ENCODE measurements at regions not wholly inside any gene's neighbourhood (a gene's known extent, or its start where the extent isn't known, plus 50 kb on each side); places are given as distances from the start of the nearest gene placed in this dataset.

DNA sequence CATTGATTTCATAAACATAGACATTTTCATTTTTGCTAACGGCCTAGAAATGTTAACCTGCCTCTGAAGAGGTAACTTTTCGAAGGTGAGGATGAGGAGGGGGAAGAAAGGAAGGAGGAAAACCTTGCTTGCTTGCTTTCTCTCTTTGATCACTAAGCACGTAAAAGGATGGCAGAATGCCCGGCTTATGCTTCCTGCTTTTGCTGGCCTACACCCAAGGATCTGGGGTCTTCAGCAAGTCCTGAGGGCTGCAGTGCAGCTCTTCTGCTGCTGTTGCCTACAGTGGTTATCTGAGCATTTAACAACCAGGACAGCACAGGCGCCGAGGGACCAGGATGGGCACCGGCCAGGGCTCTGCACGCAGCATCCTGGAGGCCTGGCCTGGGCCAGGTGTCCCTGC is 150.8 kb upstream of the TAB2 start:
- DNase-seq (peak in 2 of 14 experiments; percentile 42 to 52), ATAC-seq (ENCODE audit: poor library complexity) (peak; percentile 24)
- Mint-ChIP-seq H3K4me1 (ENCODE audit: low read depth) (peaks cover 34% of the 10 kb centered on the region), H3K36me3 (ENCODE audit: low read depth) (no peaks in the 10 kb centered on the region), H3K4me3 (peak overlapping the region; percentile 3), H3K9me3 (no peaks in the 10 kb centered on the region), H3K27ac (peak overlapping the region; percentile 54), H3K27me3 (no peaks in the 10 kb centered on the region)
- TF ChIP-seq, protein P1, sequence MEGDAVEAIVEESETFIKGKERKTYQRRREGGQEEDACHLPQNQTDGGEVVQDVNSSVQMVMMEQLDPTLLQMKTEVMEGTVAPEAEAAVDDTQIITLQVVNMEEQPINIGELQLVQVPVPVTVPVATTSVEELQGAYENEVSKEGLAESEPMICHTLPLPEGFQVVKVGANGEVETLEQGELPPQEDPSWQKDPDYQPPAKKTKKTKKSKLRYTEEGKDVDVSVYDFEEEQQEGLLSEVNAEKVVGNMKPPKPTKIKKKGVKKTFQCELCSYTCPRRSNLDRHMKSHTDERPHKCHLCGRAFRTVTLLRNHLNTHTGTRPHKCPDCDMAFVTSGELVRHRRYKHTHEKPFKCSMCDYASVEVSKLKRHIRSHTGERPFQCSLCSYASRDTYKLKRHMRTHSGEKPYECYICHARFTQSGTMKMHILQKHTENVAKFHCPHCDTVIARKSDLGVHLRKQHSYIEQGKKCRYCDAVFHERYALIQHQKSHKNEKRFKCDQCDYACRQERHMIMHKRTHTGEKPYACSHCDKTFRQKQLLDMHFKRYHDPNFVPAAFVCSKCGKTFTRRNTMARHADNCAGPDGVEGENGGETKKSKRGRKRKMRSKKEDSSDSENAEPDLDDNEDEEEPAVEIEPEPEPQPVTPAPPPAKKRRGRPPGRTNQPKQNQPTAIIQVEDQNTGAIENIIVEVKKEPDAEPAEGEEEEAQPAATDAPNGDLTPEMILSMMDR (IDR thresholded peaks at IDR 0.05), result no peak
- intact Hi-C loops (cut with DNase I, micrococcal nuclease), result no loop called here
- ChIA-PET POLR2A (interaction anchor here (1.2 kb wide), 1 partner anchor 38 kb away, joined by 3 read pairs; no protein-coding TSS in a partner anchor), CTCF (no interaction called here)
- H3K4me1 ChIP-seq (ENCODE audit: insufficient read depth, low read length), result peaks cover 31% of the 10 kb centered on the region
- H3K36me3 ChIP-seq (ENCODE audit: insufficient read depth, low read length), result no peaks in the 10 kb centered on the region
- no peaks in the 10 kb centered on the region for H3K9me3 ChIP-seq (ENCODE audit: control insufficient read depth in 1 of 2, insufficient read depth in 1 of 2, low read length in 2 of 2)
- no peaks in the 10 kb centered on the region for H3K27me3 ChIP-seq (ENCODE audit: control insufficient read depth in 1 of 2, insufficient read depth in 2 of 2, low read length in 2 of 2)
- no peak overlapping the region for H3K4me3 ChIP-seq (ENCODE audit: low read length)
- H3K27ac ChIP-seq (ENCODE audit: low read depth in 1 of 2, low read length in 2 of 2), result no peak overlapping the region

GRCh38 chr6:149168968-149169367 is 148.5 kb upstream of the TAB2 start:
- no peaks in the 10 kb centered on the region for H3K27me3 Mint-ChIP-seq
- intact Hi-C loops (cut with DNase I, micrococcal nuclease), result no loop called here
- no peak overlapping the region for H3K4me3 ChIP-seq (ENCODE audit: low read length)
- DNase-seq (peak in 2 of 14 experiments; percentile 6 to 42), ATAC-seq (ENCODE audit: poor library complexity) (no peak)
- TF ChIP-seq, protein P1 (IDR thresholded peaks at IDR 0.05), result no peak
- H3K4me1 ChIP-seq (ENCODE audit: insufficient read depth, low read length), result peaks cover 31% of the 10 kb centered on the region
- H3K36me3 ChIP-seq (ENCODE audit: insufficient read depth, low read length), result no peaks in the 10 kb centered on the region
- peaks cover 34% of the 10 kb centered on the region for H3K4me1 Mint-ChIP-seq (ENCODE audit: low read depth)
- no peak overlapping the region for H3K27ac ChIP-seq (ENCODE audit: low read depth in 1 of 2, low read length in 2 of 2)
- no peaks in the 10 kb centered on the region for H3K27me3 ChIP-seq (ENCODE audit: control insufficient read depth in 1 of 2, insufficient read depth in 2 of 2, low read length in 2 of 2)
- no peaks in the 10 kb centered on the region for H3K9me3 Mint-ChIP-seq
- H3K27ac Mint-ChIP-seq, result no peak overlapping the region
- ChIA-PET CTCF (no interaction called here), POLR2A (interaction anchor here (0.7 kb wide), 1 partner anchor 24 kb away, joined by 3 read pairs; no protein-coding TSS in a partner anchor)
- no peaks in the 10 kb centered on the region for H3K36me3 Mint-ChIP-seq (ENCODE audit: low read depth)
- H3K9me3 ChIP-seq (ENCODE audit: control insufficient read depth in 1 of 2, insufficient read depth in 1 of 2, low read length in 2 of 2), result no peaks in the 10 kb centered on the region
- H3K4me3 Mint-ChIP-seq, result no peak overlapping the region

GRCh38 chr6:149169761-149170511 is 147.6 kb upstream of the TAB2 start:
- no peak overlapping the region for H3K4me3 Mint-ChIP-seq
- Histone ChIP-seq H3K27me3 (ENCODE audit: control insufficient read depth in 1 of 2, insufficient read depth in 2 of 2, low read length in 2 of 2) (no peaks in the 10 kb centered on the region), H3K9me3 (ENCODE audit: control insufficient read depth in 1 of 2, insufficient read depth in 1 of 2, low read length in 2 of 2) (no peaks in the 10 kb centered on the region), H3K4me3 (ENCODE audit: low read length) (no peak overlapping the region), H3K27ac (ENCODE audit: low read depth in 1 of 2, low read length in 2 of 2) (no peak overlapping the region), H3K4me1 (ENCODE audit: insufficient read depth, low read length) (peaks cover 31% of the 10 kb centered on the region), H3K36me3 (ENCODE audit: insufficient read depth, low read length) (no peaks in the 10 kb centered on the region)
- DNase-seq (no peak), ATAC-seq (ENCODE audit: poor library complexity) (no peak)
- ChIA-PET POLR2A (interaction anchor here (0.6 to 0.7 kb wide), 2 partner anchors 25 to 122 kb away, joined by 3 read pairs; no protein-coding TSS in a partner anchor), CTCF (no interaction called here)
- H3K27me3 Mint-ChIP-seq, result no peaks in the 10 kb centered on the region
- TF ChIP-seq, protein P1 (IDR thresholded peaks at IDR 0.05), result no peak
- H3K4me1 Mint-ChIP-seq (ENCODE audit: low read depth), result peaks cover 34% of the 10 kb centered on the region
- H3K36me3 Mint-ChIP-seq (ENCODE audit: low read depth), result no peaks in the 10 kb centered on the region
- no peaks in the 10 kb centered on the region for H3K9me3 Mint-ChIP-seq
- intact Hi-C loops (cut with DNase I, micrococcal nuclease), result loop anchor here in 1 of 2 experiments (5.0 kb wide), 1 partner anchor 52 kb away; no protein-coding TSS in a partner anchor
- H3K27ac Mint-ChIP-seq, result no peak overlapping the region

Measured in CD4-positive, alpha-beta T cell (primary cell).